ENCODE measurements at regions not wholly inside any gene's neighbourhood (a gene's known extent, or its start where the extent isn't known, plus 50 kb on each side); places are given as distances from the start of the nearest gene placed in this dataset.
A peak's percentile ranks its signal among the peaks of the same experiment; 100 is the strongest.

DNA sequence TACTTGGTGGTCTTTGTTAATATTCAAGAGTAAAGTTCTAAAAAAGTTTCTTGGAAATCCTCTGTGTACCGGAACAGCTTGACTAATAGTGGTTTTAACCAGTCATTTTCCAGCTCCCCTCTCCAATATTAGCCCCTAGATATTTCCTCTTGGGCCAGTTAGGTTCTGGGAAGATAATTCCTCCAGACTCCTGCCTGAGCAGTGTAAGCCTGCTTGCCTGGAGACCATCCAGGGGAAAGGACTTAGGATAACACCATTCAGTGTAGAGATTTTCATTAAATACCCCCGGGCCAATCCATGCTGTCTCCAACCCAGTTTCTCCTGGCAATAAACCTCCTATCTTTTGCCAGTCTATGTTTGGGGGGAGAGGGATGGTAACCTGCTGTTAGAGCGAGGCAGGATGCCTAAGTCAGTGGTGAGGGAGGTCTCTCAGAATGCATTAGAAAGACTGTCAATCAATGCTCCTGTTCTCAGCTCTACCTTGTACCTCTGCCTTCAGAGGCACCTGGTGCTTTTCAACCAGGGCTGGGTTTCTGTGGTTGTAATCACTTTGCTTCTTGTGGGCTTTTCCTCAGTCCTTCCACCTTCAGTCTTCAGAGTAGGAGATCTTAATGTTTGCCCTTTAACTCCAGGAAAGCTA is 186.4 kb downstream of the RNF152 start:
- no peaks in the 10 kb centered on the region for H3K27me3 Mint-ChIP-seq (ENCODE audit: low read depth)
- H3K4me3 Mint-ChIP-seq (ENCODE audit: unreplicated experiment), result no peak overlapping the region
- peaks cover 26% of the 10 kb centered on the region for H3K9me3 Mint-ChIP-seq (ENCODE audit: low read depth)
- H3K27ac Mint-ChIP-seq (ENCODE audit: unreplicated experiment), result no peak overlapping the region
- H3K4me1 Mint-ChIP-seq (ENCODE audit: low read depth), result peaks cover 54% of the 10 kb centered on the region
- H3K36me3 Mint-ChIP-seq (ENCODE audit: low read depth), result peaks cover 10% of the 10 kb centered on the region
- TF ChIP-seq, protein P1, sequence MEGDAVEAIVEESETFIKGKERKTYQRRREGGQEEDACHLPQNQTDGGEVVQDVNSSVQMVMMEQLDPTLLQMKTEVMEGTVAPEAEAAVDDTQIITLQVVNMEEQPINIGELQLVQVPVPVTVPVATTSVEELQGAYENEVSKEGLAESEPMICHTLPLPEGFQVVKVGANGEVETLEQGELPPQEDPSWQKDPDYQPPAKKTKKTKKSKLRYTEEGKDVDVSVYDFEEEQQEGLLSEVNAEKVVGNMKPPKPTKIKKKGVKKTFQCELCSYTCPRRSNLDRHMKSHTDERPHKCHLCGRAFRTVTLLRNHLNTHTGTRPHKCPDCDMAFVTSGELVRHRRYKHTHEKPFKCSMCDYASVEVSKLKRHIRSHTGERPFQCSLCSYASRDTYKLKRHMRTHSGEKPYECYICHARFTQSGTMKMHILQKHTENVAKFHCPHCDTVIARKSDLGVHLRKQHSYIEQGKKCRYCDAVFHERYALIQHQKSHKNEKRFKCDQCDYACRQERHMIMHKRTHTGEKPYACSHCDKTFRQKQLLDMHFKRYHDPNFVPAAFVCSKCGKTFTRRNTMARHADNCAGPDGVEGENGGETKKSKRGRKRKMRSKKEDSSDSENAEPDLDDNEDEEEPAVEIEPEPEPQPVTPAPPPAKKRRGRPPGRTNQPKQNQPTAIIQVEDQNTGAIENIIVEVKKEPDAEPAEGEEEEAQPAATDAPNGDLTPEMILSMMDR (IDR thresholded peaks at IDR 0.05), result no peak
- no peak for DNase-seq (ENCODE audit: low spot score)

GRCh38 chr18:61703508-61703907 is 189.3 kb downstream of the RNF152 start:
- peaks cover 10% of the 10 kb centered on the region for H3K36me3 Mint-ChIP-seq (ENCODE audit: low read depth)
- peaks cover 59% of the 10 kb centered on the region for H3K4me1 Mint-ChIP-seq (ENCODE audit: low read depth)
- peaks cover 26% of the 10 kb centered on the region for H3K9me3 Mint-ChIP-seq (ENCODE audit: low read depth)
- H3K27ac Mint-ChIP-seq (ENCODE audit: unreplicated experiment), result peak overlapping the region; percentile 13
- H3K4me3 Mint-ChIP-seq (ENCODE audit: unreplicated experiment), result no peak overlapping the region
- no peak for DNase-seq (ENCODE audit: low spot score)
- no peaks in the 10 kb centered on the region for H3K27me3 Mint-ChIP-seq (ENCODE audit: low read depth)
- TF ChIP-seq, protein P1 (IDR thresholded peaks at IDR 0.05), result no peak

DNA sequence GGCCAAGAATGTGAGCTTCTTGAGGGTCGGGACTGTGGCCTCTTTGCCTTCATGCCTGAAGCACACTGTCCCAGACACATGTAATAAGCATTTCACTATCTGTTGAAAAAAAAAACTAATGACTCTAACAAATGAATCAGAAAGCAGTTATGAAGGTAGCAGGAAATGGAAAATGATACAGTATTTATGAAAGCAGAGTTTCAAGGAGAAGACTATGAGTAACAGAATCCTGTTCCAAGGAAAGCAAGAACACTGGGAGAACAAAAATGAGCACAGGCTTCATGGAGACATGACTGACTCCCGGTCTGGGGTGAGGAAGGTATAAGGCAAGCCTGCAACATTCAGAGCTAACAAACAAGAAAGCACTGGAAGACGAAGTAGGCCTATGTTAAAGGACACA is 190.8 kb downstream of the RNF152 start:
- H3K9me3 Mint-ChIP-seq (ENCODE audit: low read depth), result peaks cover 26% of the 10 kb centered on the region
- peak overlapping the region; percentile 54 for H3K4me3 Mint-ChIP-seq (ENCODE audit: unreplicated experiment)
- H3K27ac Mint-ChIP-seq (ENCODE audit: unreplicated experiment), result peak overlapping the region; percentile 96
- DNase-seq (ENCODE audit: low spot score), result no peak
- H3K27me3 Mint-ChIP-seq (ENCODE audit: low read depth), result no peaks in the 10 kb centered on the region
- TF ChIP-seq, protein P1 (IDR thresholded peaks at IDR 0.05), result no peak
- peaks cover 10% of the 10 kb centered on the region for H3K36me3 Mint-ChIP-seq (ENCODE audit: low read depth)
- H3K4me1 Mint-ChIP-seq (ENCODE audit: low read depth), result peaks cover 46% of the 10 kb centered on the region

DNA sequence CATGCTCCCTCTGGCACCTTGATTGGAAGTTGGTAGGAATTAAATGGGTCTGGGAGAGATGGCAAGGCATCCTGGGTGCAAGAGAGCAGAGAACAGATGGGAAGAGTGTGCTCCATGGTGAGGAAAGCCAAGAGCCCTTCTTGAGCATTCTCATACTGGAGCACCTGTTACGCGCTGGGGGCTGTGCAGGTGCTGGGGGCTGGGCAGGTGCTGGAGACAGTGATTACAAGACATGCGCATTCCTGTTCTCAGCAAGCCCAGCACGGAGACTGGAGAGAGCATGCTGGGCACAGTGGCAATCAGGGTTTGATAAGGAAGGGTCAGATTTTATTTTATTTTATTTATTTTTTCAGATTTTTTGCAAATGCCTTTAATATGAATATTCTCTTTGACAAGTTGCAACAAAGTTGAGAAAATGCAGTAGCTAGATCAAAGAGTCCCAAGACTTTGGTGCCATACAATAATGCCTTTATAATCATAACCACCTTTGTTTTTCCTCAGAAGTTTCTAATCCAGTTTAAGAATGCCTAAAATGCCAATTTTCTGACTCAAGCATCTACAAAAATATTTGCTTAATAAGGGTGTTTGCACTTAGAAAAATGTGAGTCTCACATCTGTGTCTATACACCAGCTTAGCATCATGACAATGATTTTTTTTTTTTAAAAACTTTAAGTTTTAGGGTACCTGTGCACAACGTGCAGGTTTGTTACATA is 193.3 kb downstream of the RNF152 start:
- Mint-ChIP-seq H3K27ac (ENCODE audit: unreplicated experiment) (no peak overlapping the region), H3K9me3 (ENCODE audit: low read depth) (peaks cover 35% of the 10 kb centered on the region), H3K4me1 (ENCODE audit: low read depth) (peaks cover 35% of the 10 kb centered on the region), H3K4me3 (ENCODE audit: unreplicated experiment) (no peak overlapping the region), H3K27me3 (ENCODE audit: low read depth) (no peaks in the 10 kb centered on the region), H3K36me3 (ENCODE audit: low read depth) (peaks cover 12% of the 10 kb centered on the region)
- TF ChIP-seq, protein P1 (IDR thresholded peaks at IDR 0.05), result no peak
- DNase-seq (ENCODE audit: low spot score), result no peak

DNA sequence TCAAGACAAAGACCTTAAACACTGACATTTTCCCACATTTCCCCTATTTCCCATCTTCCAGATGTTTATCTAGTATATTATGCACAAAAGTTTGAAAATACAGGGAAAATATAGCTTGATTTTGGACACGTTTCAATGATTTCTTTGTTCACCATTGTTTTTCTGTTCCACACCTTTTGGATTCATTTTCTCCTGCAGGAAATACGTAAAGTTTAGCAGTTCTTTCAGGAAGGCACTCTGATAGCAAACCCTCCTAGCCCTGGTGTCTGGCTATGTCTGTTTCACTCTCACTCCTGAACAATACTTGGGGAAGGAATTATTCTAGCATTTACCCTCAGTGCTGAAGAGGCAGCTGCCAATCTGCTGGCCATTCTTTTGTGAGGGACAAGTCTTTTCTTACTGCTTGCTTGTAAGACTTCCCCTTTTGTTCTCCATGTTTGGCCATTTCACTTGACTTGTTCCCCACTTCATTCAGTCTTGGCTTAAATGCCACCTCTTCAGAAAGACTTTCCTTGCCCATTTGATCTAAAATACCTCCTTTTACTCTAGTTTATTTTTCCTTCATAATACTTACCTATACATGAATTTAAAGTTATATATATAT is 195.4 kb downstream of the RNF152 start:
- no peak for DNase-seq (ENCODE audit: low spot score)
- no peak overlapping the region for H3K27ac Mint-ChIP-seq (ENCODE audit: unreplicated experiment)
- TF ChIP-seq, protein P1 (IDR thresholded peaks at IDR 0.05), result no peak
- peaks cover 18% of the 10 kb centered on the region for H3K9me3 Mint-ChIP-seq (ENCODE audit: low read depth)
- no peaks in the 10 kb centered on the region for H3K27me3 Mint-ChIP-seq (ENCODE audit: low read depth)
- H3K4me3 Mint-ChIP-seq (ENCODE audit: unreplicated experiment), result no peak overlapping the region
- peaks cover 18% of the 10 kb centered on the region for H3K4me1 Mint-ChIP-seq (ENCODE audit: low read depth)
- peaks cover 7% of the 10 kb centered on the region for H3K36me3 Mint-ChIP-seq (ENCODE audit: low read depth)
